GM18519 (cell line): ENCODE measurements at regions not wholly inside any gene's neighbourhood (a gene's known extent, or its start where the extent isn't known, plus 50 kb on each side); places are given as distances from the start of the nearest gene placed in this dataset.
"Not testable (repeated sequence)": the region's sequence is repeated elsewhere in the genome, so short reads cannot be mapped to it uniquely, and the experiment has no call there.

Experiments used
- ATAC-seq: cut with Tn5 transposase; IDR thresholded peaks from one replicate; pipeline ENCODE4 v1.9.1; 2021; ENCODE audit warnings: mild to moderate bottlenecking, moderate library complexity; ENCODE audit not compliant: unreplicated experiment, low FRiP score

GRCh38 chr21:23886828-23887724 lies 1720.2 kb downstream of the MRPL39 start:
- no peak for ATAC-seq

- ATAC-seq = no peak
Measured at GRCh38 chr21:23881783-23882182, 1725.5 kb downstream of the MRPL39 start.

GRCh38 chr21:23876925-23877558 lies 1730.2 kb downstream of the MRPL39 start:
- ATAC-seq = no peak

- no peak for ATAC-seq
Measured at GRCh38 chr21:23874271-23874670, 1733.0 kb downstream of the MRPL39 start.

GRCh38 chr21:23861911-23862504 lies 1745.3 kb downstream of the MRPL39 start:
- ATAC-seq = no peak

- no peak for ATAC-seq
Measured at GRCh38 chr21:23858878-23859277, 1748.4 kb downstream of the MRPL39 start.

- peak; percentile 71 for ATAC-seq
Measured at GRCh38 chr21:23853796-23854379, 1753.4 kb downstream of the MRPL39 start.

- ATAC-seq = no peak
Measured at GRCh38 chr21:23837564-23837963, 1769.7 kb downstream of the MRPL39 start.

GRCh38 chr21:23822760-23823159 lies 1784.5 kb downstream of the MRPL39 start:
- ATAC-seq = no peak

GRCh38 chr21:23817337-23817736 lies 1789.9 kb downstream of the MRPL39 start:
- no peak for ATAC-seq

GRCh38 chr21:23812485-23812884 lies 1794.8 kb downstream of the MRPL39 start:
- ATAC-seq = no peak

- ATAC-seq = no peak
Measured at GRCh38 chr21:23811805-23812204, 1795.5 kb downstream of the MRPL39 start.

GRCh38 chr21:23809573-23809972 lies 1797.7 kb downstream of the MRPL39 start:
- no peak for ATAC-seq

- ATAC-seq = not testable (repeated sequence)
Measured at GRCh38 chr21:23806966-23807548, 1800.2 kb downstream of the MRPL39 start.

GRCh38 chr21:23804866-23805265 lies 1802.4 kb downstream of the MRPL39 start:
- ATAC-seq = no peak

GRCh38 chr21:23801292-23801691 lies 1806.0 kb downstream of the MRPL39 start:
- ATAC-seq = no peak

GRCh38 chr21:23799376-23799775 lies 1807.9 kb downstream of the MRPL39 start:
- no peak for ATAC-seq

- ATAC-seq = no peak
Measured at GRCh38 chr21:23792300-23792699, 1815.0 kb downstream of the MRPL39 start.

GRCh38 chr21:23789864-23790263 lies 1817.4 kb downstream of the MRPL39 start:
- no peak for ATAC-seq

- ATAC-seq = no peak
Measured at GRCh38 chr21:23780326-23780725, 1827.0 kb downstream of the MRPL39 start.

- ATAC-seq = no peak
Measured at GRCh38 chr21:23743821-23744220, 1863.5 kb downstream of the MRPL39 start.
